ENCODE measurements at regions not wholly inside any gene's neighbourhood (a gene's known extent, or its start where the extent isn't known, plus 50 kb on each side); places are given as distances from the start of the nearest gene placed in this dataset.

DNA sequence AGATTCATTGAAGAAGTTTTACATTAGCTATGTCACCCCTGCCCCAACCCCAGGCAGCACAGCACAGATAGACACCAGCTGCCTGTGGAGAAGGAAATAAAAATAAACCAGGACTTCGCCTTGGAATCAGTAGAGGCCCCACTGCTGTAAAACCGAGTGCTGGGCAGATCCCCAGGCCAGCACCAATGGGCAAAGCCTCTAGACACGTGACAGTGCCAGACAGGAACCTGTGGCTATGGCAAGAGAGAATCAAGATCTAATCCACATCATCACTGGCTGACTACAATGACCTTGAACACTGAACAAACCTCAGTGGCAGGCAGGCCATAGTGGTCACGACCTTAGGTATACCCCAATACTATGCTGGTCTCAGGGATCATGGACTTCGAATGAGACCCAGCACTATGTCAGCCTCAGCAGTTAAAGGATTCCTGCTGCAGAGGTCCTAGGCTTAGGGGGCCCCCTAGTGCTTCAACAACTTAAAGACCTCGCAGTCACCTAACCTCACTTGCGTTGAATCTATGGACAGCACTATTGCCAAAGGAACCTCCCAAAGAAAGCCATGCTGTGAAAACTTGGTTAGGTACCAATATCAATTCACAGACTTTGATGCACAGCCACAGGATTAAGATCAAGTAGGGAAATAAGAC is 2118.6 kb upstream of the C9orf72 start:
- TF ChIP-seq, protein P1, sequence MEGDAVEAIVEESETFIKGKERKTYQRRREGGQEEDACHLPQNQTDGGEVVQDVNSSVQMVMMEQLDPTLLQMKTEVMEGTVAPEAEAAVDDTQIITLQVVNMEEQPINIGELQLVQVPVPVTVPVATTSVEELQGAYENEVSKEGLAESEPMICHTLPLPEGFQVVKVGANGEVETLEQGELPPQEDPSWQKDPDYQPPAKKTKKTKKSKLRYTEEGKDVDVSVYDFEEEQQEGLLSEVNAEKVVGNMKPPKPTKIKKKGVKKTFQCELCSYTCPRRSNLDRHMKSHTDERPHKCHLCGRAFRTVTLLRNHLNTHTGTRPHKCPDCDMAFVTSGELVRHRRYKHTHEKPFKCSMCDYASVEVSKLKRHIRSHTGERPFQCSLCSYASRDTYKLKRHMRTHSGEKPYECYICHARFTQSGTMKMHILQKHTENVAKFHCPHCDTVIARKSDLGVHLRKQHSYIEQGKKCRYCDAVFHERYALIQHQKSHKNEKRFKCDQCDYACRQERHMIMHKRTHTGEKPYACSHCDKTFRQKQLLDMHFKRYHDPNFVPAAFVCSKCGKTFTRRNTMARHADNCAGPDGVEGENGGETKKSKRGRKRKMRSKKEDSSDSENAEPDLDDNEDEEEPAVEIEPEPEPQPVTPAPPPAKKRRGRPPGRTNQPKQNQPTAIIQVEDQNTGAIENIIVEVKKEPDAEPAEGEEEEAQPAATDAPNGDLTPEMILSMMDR (IDR thresholded peaks at IDR 0.05; ENCODE audit: low read depth, low read length, poor library complexity, severe bottlenecking): peak; percentile 59
- no peak for TF ChIP-seq EZH2phosphoT487 (IDR thresholded peaks at IDR 0.05; ENCODE audit: borderline replicate concordance, low read length)

All from DOHH2 (cell line).